GM23338 (cell line): ENCODE measurements at regions not wholly inside any gene's neighbourhood (a gene's known extent, or its start where the extent isn't known, plus 50 kb on each side); places are given as distances from the start of the nearest gene placed in this dataset.

ENCODE experiments used
- ATAC-seq: fragments of 200-7000 bp; cut with Tn5 transposase; 3 replicates; pipeline ENCODE4 v1.9.1; 2020
- DNase-seq: peaks from one replicate; pipeline ENCODE4 v3.0.0-alpha.2; 2015; ENCODE audit warnings: low spot score
- H2AFZ ChIP-seq: fragments of 200-600 bp; sonication (generic); 2 replicates; pipeline ENCODE4 v1.8.0; 2016; ENCODE audit warnings: antibody characterized with exemption, mild to moderate bottlenecking, moderate library complexity
- H3F3A ChIP-seq: fragments of 200-600 bp; sonication (generic); replicated peaks from 2 replicates; pipeline ENCODE4 v1.8.0; 2017; ENCODE audit warnings: antibody characterized with exemption, mixed run types, low read depth
- H3K27ac ChIP-seq: fragments of 200-600 bp; sonication (generic); 2 replicates; pipeline ENCODE4 v1.6.1; 2016; ENCODE audit warnings: low read depth
- H3K27me3 ChIP-seq: fragments of 200-600 bp; sonication (generic); 2 replicates; pipeline ENCODE4 v1.8.0; 2016; ENCODE audit warnings: mild to moderate bottlenecking, mixed run types, moderate library complexity; ENCODE audit not compliant: insufficient read depth
- H3K36me3 ChIP-seq: fragments of 200-600 bp; sonication (generic); 2 replicates; pipeline ENCODE4 v1.8.0; 2016; ENCODE audit warnings: mild to moderate bottlenecking; ENCODE audit not compliant: insufficient read depth
- H3K4me1 ChIP-seq: fragments of 200-600 bp; sonication (generic); 2 replicates; pipeline ENCODE4 v1.8.0; 2016; ENCODE audit warnings: mild to moderate bottlenecking, moderate library complexity; ENCODE audit not compliant: insufficient read depth
- H3K4me2 ChIP-seq: fragments of 200-600 bp; sonication (generic); 2 replicates; pipeline ENCODE4 v1.7.1; 2017; ENCODE audit warnings: mixed run types
- H3K4me3 ChIP-seq: fragments of 200-600 bp; sonication (generic); 2 replicates; pipeline ENCODE4 v1.6.1; 2016; ENCODE audit warnings: mixed run types
- H3K79me2 ChIP-seq: fragments of 200-600 bp; sonication (generic); replicated peaks from 2 replicates; pipeline ENCODE4 v1.8.0; 2017; ENCODE audit warnings: mild to moderate bottlenecking; ENCODE audit not compliant: insufficient read depth
- H3K9me2 ChIP-seq: fragments of 200-600 bp; sonication (generic); 2 replicates; pipeline ENCODE4 v1.8.0; 2017; ENCODE audit not compliant: insufficient read depth
- H4K20me1 ChIP-seq: fragments of 200-600 bp; sonication (generic); replicated peaks from 2 replicates; pipeline ENCODE4 v1.8.0; 2017; ENCODE audit warnings: mild to moderate bottlenecking; ENCODE audit not compliant: insufficient read depth
- H3K27ac Mint-ChIP-seq: 2 replicates; pipeline ENCODE4 v1.8.0; 2020; ENCODE audit warnings: inconsistent platforms, mild to moderate bottlenecking, moderate library complexity, mixed read lengths
- H3K27me3 Mint-ChIP-seq: 3 replicates; pipeline ENCODE4 v1.8.0; 2022; ENCODE audit warnings: low read depth, mild to moderate bottlenecking, moderate library complexity, mixed read lengths, inconsistent platforms; ENCODE audit not compliant: insufficient read depth, poor library complexity
- H3K36me3 Mint-ChIP-seq: 3 replicates; pipeline ENCODE4 v1.8.0; 2021; ENCODE audit warnings: low read depth, mild to moderate bottlenecking, inconsistent platforms, moderate library complexity, mixed read lengths
- H3K4me1 Mint-ChIP-seq: 3 replicates; pipeline ENCODE4 v1.8.0; 2020; ENCODE audit warnings: mild to moderate bottlenecking, inconsistent platforms, mixed read lengths
- H3K4me3 Mint-ChIP-seq: 3 replicates; pipeline ENCODE4 v1.8.0; 2021; ENCODE audit warnings: moderate library complexity, mild to moderate bottlenecking, inconsistent platforms, mixed read lengths
- H3K9me3 Mint-ChIP-seq: 3 replicates; pipeline ENCODE4 v1.8.0; 2020; ENCODE audit warnings: moderate library complexity, mild to moderate bottlenecking, inconsistent platforms, mixed read lengths
- CREB1 ChIP-seq: fragments of 250-450 bp; sonication (Bioruptor Pico); IDR thresholded peaks from 2 replicates; pipeline ENCODE4 v1.5.0; 2020; ENCODE audit warnings: low read depth, mild to moderate bottlenecking, moderate library complexity
- EZH2 ChIP-seq: fragments of 200-600 bp; sonication (generic); IDR thresholded peaks from one replicate; pipeline ENCODE4 v1.8.0; 2017; ENCODE audit warnings: antibody characterized with exemption, mild to moderate bottlenecking, low read depth; ENCODE audit not compliant: unreplicated experiment
- EZH2phosphoT487 ChIP-seq: fragments of 200-600 bp; sonication (generic); IDR thresholded peaks from one replicate; pipeline ENCODE4 v1.8.1; 2018; ENCODE audit warnings: antibody characterized with exemption; ENCODE audit not compliant: unreplicated experiment
- NANOG ChIP-seq: IDR thresholded peaks from 2 replicates; pipeline ENCODE4 v1.6.1; 2016; ENCODE audit warnings: antibody characterized with exemption, borderline replicate concordance
- POLR2AphosphoS5 ChIP-seq: IDR thresholded peaks from 2 replicates; pipeline ENCODE4 v1.6.1; 2016; ENCODE audit warnings: antibody characterized with exemption, low read depth
- STAT1 ChIP-seq: IDR thresholded peaks from one replicate; pipeline ENCODE4 v1.6.1; 2016; ENCODE audit warnings: antibody characterized with exemption; ENCODE audit not compliant: unreplicated experiment
- ZNF114 ChIP-seq: fragments of 250-450 bp; sonication (Bioruptor Pico); IDR thresholded peaks from 2 replicates; pipeline ENCODE4 v1.5.0; 2020; ENCODE audit warnings: mild to moderate bottlenecking, moderate library complexity
- ZNF331 ChIP-seq: fragments of 250-450 bp; sonication (Bioruptor Pico); IDR thresholded peaks from 2 replicates; pipeline ENCODE4 v1.5.0; 2020; ENCODE audit warnings: low read depth, mild to moderate bottlenecking, moderate library complexity
- TF ChIP-seq, protein P1 (sequence below): fragments of 250-450 bp; sonication (Bioruptor Pico); IDR thresholded peaks from 2 replicates; pipeline ENCODE4 v1.5.0; 2020; ENCODE audit warnings: mild to moderate bottlenecking, moderate library complexity
- TF ChIP-seq, protein P2 (sequence below), 2 experiments: fragments of 200-600 bp in 1 of 2; sonication (generic) in 1 of 2; conservative IDR thresholded peaks; 2 replicates each; pipeline versions ENCODE4 v1.5.1 to v1.6.1; 2016 to 2017; ENCODE audit warnings: antibody characterized with exemption in 2 of 2, low read depth in 2 of 2, mild to moderate bottlenecking in 2 of 2, moderate library complexity in 1 of 2
- TF ChIP-seq, protein P3 (sequence below): IDR thresholded peaks from one replicate; pipeline ENCODE4 v1.6.1; 2018; ENCODE audit warnings: antibody characterized with exemption; ENCODE audit not compliant: unreplicated experiment

DNA sequence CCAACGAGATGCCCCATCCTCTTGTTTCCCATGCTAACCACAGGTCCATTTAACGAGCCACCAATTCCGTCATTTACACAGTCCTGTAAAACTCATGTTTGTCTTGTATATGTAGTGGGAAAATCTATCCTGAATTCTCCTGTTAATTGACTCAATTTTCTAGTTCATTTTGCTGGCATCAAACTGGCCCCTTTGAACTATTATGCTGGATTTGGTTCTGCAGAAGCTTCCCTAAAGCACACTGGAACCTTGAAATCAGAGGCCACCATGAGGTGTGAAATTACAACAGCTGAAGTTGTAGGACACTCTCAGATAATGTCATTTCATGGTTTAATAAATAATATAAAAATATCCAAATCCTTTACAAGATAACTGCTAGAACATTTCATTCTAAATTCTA is 129.8 kb upstream of the AKR1E2 start:
- Histone ChIP-seq H3K4me1 (no peaks in the 10 kb centered on the region), H3F3A (no peaks in the 10 kb centered on the region), H3K36me3 (no peaks in the 10 kb centered on the region), H3K79me2 (no peaks in the 10 kb centered on the region), H3K27me3 (no peaks in the 10 kb centered on the region), H4K20me1 (no peaks in the 10 kb centered on the region), H3K9me2 (0 out of 2 replicates have a peak, but pooled peaks cover 3% of the 10 kb centered on the region), H3K4me2 (no peak overlapping the region), H3K4me3 (no peak overlapping the region), H3K27ac (no peak overlapping the region), H2AFZ (no peak overlapping the region)
- Mint-ChIP-seq H3K9me3 (no peaks in the 10 kb centered on the region), H3K27me3 (no peaks in the 10 kb centered on the region), H3K36me3 (no peaks in the 10 kb centered on the region), H3K4me1 (peaks cover 4% of the 10 kb centered on the region), H3K4me3 (no peak overlapping the region), H3K27ac (no peak overlapping the region)
- DNase-seq (no peak), ATAC-seq (no peak)
- TF ChIP-seq, protein P1, sequence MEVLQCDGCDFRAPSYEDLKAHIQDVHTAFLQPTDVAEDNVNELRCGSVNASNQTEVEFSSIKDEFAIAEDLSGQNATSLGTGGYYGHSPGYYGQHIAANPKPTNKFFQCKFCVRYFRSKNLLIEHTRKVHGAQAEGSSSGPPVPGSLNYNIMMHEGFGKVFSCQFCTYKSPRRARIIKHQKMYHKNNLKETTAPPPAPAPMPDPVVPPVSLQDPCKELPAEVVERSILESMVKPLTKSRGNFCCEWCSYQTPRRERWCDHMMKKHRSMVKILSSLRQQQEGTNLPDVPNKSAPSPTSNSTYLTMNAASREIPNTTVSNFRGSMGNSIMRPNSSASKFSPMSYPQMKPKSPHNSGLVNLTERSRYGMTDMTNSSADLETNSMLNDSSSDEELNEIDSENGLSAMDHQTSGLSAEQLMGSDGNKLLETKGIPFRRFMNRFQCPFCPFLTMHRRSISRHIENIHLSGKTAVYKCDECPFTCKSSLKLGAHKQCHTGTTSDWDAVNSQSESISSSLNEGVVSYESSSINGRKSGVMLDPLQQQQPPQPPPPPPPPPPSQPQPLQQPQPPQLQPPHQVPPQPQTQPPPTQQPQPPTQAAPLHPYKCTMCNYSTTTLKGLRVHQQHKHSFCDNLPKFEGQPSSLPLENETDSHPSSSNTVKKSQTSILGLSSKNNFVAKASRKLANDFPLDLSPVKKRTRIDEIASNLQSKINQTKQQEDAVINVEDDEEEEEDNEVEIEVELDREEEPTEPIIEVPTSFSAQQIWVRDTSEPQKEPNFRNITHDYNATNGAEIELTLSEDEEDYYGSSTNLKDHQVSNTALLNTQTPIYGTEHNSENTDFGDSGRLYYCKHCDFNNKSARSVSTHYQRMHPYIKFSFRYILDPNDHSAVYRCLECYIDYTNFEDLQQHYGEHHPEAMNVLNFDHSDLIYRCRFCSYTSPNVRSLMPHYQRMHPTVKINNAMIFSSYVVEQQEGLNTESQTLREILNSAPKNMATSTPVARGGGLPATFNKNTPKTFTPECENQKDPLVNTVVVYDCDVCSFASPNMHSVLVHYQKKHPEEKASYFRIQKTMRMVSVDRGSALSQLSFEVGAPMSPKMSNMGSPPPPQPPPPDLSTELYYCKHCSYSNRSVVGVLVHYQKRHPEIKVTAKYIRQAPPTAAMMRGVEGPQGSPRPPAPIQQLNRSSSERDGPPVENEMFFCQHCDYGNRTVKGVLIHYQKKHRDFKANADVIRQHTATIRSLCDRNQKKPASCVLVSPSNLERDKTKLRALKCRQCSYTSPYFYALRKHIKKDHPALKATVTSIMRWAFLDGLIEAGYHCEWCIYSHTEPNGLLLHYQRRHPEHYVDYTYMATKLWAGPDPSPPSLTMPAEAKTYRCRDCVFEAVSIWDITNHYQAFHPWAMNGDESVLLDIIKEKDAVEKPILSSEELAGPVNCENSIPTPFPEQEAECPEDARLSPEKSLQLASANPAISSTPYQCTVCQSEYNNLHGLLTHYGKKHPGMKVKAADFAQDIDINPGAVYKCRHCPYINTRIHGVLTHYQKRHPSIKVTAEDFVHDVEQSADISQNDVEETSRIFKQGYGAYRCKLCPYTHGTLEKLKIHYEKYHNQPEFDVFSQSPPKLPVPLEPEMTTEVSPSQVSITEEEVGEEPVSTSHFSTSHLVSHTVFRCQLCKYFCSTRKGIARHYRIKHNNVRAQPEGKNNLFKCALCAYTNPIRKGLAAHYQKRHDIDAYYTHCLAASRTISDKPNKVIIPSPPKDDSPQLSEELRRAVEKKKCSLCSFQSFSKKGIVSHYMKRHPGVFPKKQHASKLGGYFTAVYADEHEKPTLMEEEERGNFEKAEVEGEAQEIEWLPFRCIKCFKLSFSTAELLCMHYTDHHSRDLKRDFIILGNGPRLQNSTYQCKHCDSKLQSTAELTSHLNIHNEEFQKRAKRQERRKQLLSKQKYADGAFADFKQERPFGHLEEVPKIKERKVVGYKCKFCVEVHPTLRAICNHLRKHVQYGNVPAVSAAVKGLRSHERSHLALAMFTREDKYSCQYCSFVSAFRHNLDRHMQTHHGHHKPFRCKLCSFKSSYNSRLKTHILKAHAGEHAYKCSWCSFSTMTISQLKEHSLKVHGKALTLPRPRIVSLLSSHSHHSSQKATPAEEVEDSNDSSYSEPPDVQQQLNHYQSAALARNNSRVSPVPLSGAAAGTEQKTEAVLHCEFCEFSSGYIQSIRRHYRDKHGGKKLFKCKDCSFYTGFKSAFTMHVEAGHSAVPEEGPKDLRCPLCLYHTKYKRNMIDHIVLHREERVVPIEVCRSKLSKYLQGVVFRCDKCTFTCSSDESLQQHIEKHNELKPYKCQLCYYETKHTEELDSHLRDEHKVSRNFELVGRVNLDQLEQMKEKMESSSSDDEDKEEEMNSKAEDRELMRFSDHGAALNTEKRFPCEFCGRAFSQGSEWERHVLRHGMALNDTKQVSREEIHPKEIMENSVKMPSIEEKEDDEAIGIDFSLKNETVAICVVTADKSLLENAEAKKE: no peak
- TF ChIP-seq EZH2 (no peak), CREB1 (no peak), STAT1 (no peak), NANOG (no peak), POLR2AphosphoS5 (no peak), ZNF114 (CRISPR knock-in tag) (no peak), ZNF331 (no peak), EZH2phosphoT487 (no peak)
- TF ChIP-seq, protein P2, sequence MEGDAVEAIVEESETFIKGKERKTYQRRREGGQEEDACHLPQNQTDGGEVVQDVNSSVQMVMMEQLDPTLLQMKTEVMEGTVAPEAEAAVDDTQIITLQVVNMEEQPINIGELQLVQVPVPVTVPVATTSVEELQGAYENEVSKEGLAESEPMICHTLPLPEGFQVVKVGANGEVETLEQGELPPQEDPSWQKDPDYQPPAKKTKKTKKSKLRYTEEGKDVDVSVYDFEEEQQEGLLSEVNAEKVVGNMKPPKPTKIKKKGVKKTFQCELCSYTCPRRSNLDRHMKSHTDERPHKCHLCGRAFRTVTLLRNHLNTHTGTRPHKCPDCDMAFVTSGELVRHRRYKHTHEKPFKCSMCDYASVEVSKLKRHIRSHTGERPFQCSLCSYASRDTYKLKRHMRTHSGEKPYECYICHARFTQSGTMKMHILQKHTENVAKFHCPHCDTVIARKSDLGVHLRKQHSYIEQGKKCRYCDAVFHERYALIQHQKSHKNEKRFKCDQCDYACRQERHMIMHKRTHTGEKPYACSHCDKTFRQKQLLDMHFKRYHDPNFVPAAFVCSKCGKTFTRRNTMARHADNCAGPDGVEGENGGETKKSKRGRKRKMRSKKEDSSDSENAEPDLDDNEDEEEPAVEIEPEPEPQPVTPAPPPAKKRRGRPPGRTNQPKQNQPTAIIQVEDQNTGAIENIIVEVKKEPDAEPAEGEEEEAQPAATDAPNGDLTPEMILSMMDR (conservative IDR thresholded peaks at IDR 0.05; ENCODE audit: low read depth in 2 of 2): no peak
- TF ChIP-seq, protein P3, sequence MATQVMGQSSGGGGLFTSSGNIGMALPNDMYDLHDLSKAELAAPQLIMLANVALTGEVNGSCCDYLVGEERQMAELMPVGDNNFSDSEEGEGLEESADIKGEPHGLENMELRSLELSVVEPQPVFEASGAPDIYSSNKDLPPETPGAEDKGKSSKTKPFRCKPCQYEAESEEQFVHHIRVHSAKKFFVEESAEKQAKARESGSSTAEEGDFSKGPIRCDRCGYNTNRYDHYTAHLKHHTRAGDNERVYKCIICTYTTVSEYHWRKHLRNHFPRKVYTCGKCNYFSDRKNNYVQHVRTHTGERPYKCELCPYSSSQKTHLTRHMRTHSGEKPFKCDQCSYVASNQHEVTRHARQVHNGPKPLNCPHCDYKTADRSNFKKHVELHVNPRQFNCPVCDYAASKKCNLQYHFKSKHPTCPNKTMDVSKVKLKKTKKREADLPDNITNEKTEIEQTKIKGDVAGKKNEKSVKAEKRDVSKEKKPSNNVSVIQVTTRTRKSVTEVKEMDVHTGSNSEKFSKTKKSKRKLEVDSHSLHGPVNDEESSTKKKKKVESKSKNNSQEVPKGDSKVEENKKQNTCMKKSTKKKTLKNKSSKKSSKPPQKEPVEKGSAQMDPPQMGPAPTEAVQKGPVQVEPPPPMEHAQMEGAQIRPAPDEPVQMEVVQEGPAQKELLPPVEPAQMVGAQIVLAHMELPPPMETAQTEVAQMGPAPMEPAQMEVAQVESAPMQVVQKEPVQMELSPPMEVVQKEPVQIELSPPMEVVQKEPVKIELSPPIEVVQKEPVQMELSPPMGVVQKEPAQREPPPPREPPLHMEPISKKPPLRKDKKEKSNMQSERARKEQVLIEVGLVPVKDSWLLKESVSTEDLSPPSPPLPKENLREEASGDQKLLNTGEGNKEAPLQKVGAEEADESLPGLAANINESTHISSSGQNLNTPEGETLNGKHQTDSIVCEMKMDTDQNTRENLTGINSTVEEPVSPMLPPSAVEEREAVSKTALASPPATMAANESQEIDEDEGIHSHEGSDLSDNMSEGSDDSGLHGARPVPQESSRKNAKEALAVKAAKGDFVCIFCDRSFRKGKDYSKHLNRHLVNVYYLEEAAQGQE: no peak
